PC-9 (cell line): ENCODE measurements at regions not wholly inside any gene's neighbourhood (a gene's known extent, or its start where the extent isn't known, plus 50 kb on each side); places are given as distances from the start of the nearest gene placed in this dataset.

Experiments used
- CTCF ChIP-seq: fragments of 200-600 bp; sonication (generic); conservative IDR thresholded peaks from 2 replicates; pipeline ENCODE4 v1.6.1; 2017; ENCODE audit warnings: mixed run types, antibody characterized with exemption, mild to moderate bottlenecking, moderate library complexity
- EZH2 ChIP-seq: fragments of 200-600 bp; sonication (generic); IDR thresholded peaks from 2 replicates; pipeline ENCODE4 v1.8.0; 2017; ENCODE audit warnings: antibody characterized with exemption, low read depth

- TF ChIP-seq CTCF, result no peak
- no peak for TF ChIP-seq EZH2
Observed at GRCh38 chr12:84656705-84657104, 255.9 kb downstream of the SLC6A15 start.
